ENCODE measurements at regions not wholly inside any gene's neighbourhood (a gene's known extent, or its start where the extent isn't known, plus 50 kb on each side); places are given as distances from the start of the nearest gene placed in this dataset.

- intact Hi-C loops (cut with DNase I), result no loop called here
- Histone ChIP-seq H3K9me3 (peaks cover 0 to 8% (median 0%) of the 10 kb centered on the region in 4 donors), H3K36me3 (no peaks in the 10 kb centered on the region), H3K27ac (no peak overlapping the region), H3K4me1 (peaks cover 0 to 14% (median 3%) of the 10 kb centered on the region in 4 donors), H3K27me3 (no peaks in the 10 kb centered on the region), H3K4me3 (no peak overlapping the region)
- TF ChIP-seq EP300 (IDR thresholded peaks at IDR 0.05), result no peak
- no peak for TF ChIP-seq POLR2A (IDR thresholded peaks at IDR 0.05)
- TF ChIP-seq CTCF (IDR thresholded peaks at IDR 0.05), result no peak
- TF ChIP-seq POLR2AphosphoS5 (IDR thresholded peaks at IDR 0.05), result no peak
- no peak for DNase-seq
- WGBS, 2 donors, result 48 to 72% methylated on average over 2 of the region's 2 CpGs
Observed at GRCh38 chr1:209059376-209059775, 524.1 kb upstream of the CAMK1G start.

- DNase-seq, result no peak
- 64 to 74% methylated on average over 7 of the region's 7 CpGs for WGBS, 2 donors
- Histone ChIP-seq H3K9me3 (peaks cover 0 to 8% (median 0%) of the 10 kb centered on the region in 4 donors), H3K4me3 (no peak overlapping the region), H3K36me3 (no peaks in the 10 kb centered on the region), H3K27ac (no peak overlapping the region), H3K27me3 (no peaks in the 10 kb centered on the region), H3K4me1 (peaks cover 0 to 14% (median 3%) of the 10 kb centered on the region in 4 donors)
- no peak for TF ChIP-seq POLR2A (IDR thresholded peaks at IDR 0.05)
- TF ChIP-seq POLR2AphosphoS5 (IDR thresholded peaks at IDR 0.05), result no peak
- TF ChIP-seq CTCF (IDR thresholded peaks at IDR 0.05), result no peak
- no peak for TF ChIP-seq EP300 (IDR thresholded peaks at IDR 0.05)
- intact Hi-C loops (cut with DNase I), result no loop called here
Observed at GRCh38 chr1:209059981-209060380, 523.5 kb upstream of the CAMK1G start.

- Histone ChIP-seq H3K27me3 (no peaks in the 10 kb centered on the region), H3K27ac (no peak overlapping the region), H3K4me3 (no peak overlapping the region), H3K9me3 (no peaks in the 10 kb centered on the region), H3K4me1 (peaks cover 0 to 14% (median 3%) of the 10 kb centered on the region in 4 donors), H3K36me3 (no peaks in the 10 kb centered on the region)
- no peak for DNase-seq
- WGBS, 2 donors, result 80 to 84% methylated on average over 6 of the region's 6 CpGs
- no peak for TF ChIP-seq CTCF (IDR thresholded peaks at IDR 0.05)
- TF ChIP-seq POLR2AphosphoS5 (IDR thresholded peaks at IDR 0.05), result no peak
- TF ChIP-seq EP300 (IDR thresholded peaks at IDR 0.05), result no peak
- no peak for TF ChIP-seq POLR2A (IDR thresholded peaks at IDR 0.05)
- intact Hi-C loops (cut with DNase I), result no loop called here
Observed at GRCh38 chr1:209062081-209062620, 521.4 kb upstream of the CAMK1G start.

GRCh38 chr1:209062863-209063262 lies 520.7 kb upstream of the CAMK1G start:
- 49 to 73% methylated on average over 1 of the region's 1 CpG for WGBS, 2 donors
- H3K27me3 ChIP-seq, result no peaks in the 10 kb centered on the region
- H3K27ac ChIP-seq, result no peak overlapping the region

More at GRCh38 chr1:209062863-209063262, 520.7 kb upstream of the CAMK1G start:
- TF ChIP-seq EP300 (IDR thresholded peaks at IDR 0.05), result no peak
- no peak for TF ChIP-seq POLR2AphosphoS5 (IDR thresholded peaks at IDR 0.05)
- no peak for TF ChIP-seq CTCF (IDR thresholded peaks at IDR 0.05)
- no peak for TF ChIP-seq POLR2A (IDR thresholded peaks at IDR 0.05)
- no peaks in the 10 kb centered on the region for H3K36me3 ChIP-seq
- H3K4me1 ChIP-seq, result peaks cover 0 to 14% (median 3%) of the 10 kb centered on the region in 4 donors
- intact Hi-C loops (cut with DNase I), result no loop called here
- H3K9me3 ChIP-seq, result no peaks in the 10 kb centered on the region
- no peak for DNase-seq
- no peak overlapping the region for H3K4me3 ChIP-seq

All from sigmoid colon (tissue), 6 donors.